GM13976 (cell line): ENCODE measurements at regions not wholly inside any gene's neighbourhood (a gene's known extent, or its start where the extent isn't known, plus 50 kb on each side); places are given as distances from the start of the nearest gene placed in this dataset.
"Not testable (repeated sequence)": the region's sequence is repeated elsewhere in the genome, so short reads cannot be mapped to it uniquely, and the experiment has no call there.

Experiments used
- DNase-seq: peaks from one replicate; pipeline ENCODE4 v3.0.0; 2012; ENCODE audit warnings: low spot score
- in situ Hi-C: fragments of 300-500 bp; cut with MboI; formaldehyde crosslinking; loops from one replicate; pipeline ENCODE4 v1.12.0; 2022; ENCODE audit warnings: low sequenced_read_pairs, mixed read lengths, inconsistent platforms; ENCODE audit not compliant: unreplicated experiment
- TF ChIP-seq, protein P1 (sequence below): IDR thresholded peaks from 2 replicates; pipeline ENCODE4 v1.5.1; 2012; ENCODE audit warnings: borderline replicate concordance, mild to moderate bottlenecking; ENCODE audit not compliant: insufficient read depth; ENCODE audit errors: extremely low read depth, missing control alignments, control extremely low read depth

DNA sequence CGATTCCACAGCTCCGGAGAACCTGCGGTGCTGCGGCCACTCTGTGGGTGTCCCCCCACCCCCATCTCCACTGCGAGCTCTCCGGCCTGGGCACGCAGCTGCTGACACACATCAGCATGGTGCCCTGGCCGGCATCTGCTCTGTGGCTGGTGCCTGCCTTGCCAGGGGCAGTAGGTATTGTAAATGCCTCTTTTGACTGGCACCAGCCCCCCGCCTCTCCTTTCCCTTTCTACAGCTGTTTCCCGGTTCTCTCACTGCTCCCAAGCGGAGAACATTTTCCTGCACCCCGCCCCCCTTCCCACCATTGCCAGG, 357.1 kb upstream of the ZNF32 start:
- DNase-seq = no peak
- TF ChIP-seq, protein P1, sequence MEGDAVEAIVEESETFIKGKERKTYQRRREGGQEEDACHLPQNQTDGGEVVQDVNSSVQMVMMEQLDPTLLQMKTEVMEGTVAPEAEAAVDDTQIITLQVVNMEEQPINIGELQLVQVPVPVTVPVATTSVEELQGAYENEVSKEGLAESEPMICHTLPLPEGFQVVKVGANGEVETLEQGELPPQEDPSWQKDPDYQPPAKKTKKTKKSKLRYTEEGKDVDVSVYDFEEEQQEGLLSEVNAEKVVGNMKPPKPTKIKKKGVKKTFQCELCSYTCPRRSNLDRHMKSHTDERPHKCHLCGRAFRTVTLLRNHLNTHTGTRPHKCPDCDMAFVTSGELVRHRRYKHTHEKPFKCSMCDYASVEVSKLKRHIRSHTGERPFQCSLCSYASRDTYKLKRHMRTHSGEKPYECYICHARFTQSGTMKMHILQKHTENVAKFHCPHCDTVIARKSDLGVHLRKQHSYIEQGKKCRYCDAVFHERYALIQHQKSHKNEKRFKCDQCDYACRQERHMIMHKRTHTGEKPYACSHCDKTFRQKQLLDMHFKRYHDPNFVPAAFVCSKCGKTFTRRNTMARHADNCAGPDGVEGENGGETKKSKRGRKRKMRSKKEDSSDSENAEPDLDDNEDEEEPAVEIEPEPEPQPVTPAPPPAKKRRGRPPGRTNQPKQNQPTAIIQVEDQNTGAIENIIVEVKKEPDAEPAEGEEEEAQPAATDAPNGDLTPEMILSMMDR = no peak
- in situ Hi-C loops = no loop called here

DNA sequence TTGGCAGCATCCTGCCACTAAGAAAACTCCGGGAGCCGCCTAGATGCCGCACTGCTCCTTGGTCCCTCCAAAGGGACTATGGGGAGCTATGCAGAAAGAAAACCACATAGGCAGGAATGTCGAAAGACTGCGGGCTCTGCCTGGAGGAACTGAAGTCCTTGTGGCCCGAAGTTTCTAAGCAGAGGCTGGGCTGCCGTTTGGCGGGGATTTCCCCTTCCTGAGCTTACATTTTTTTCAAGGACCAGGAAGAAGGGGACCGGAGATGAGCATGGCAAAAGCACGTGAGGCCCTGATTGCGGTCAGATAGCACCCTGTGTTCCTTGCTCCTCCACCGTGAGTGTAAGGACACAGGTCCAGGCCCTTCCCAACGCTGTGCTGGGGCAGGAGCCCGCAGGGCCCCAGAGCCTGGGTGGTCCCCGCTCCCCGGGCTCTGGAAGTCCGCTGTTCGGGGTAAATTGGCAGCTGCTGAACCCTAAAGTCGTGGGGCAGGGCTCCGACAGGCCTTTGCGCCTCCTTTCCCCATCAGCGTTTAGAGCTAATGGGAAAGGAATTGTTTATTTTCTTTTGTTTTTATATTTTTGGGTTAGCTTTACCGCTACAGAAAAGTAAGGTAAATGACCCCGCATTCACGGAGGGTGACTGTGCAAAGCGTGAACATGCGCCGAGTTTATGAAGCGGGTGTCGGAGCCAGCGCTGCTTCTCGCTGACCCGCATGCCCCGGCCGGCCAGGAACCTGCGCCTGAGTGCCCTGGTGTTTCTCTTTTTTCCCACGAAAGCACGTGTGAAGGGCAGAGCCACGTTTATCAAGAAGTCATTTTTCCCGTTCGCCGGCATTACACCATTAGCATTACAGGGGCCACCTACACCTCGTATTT, 356.5 kb upstream of the ZNF32 start:
- DNase-seq = no peak
- in situ Hi-C loops = no loop called here
- TF ChIP-seq, protein P1 = no peak

DNA sequence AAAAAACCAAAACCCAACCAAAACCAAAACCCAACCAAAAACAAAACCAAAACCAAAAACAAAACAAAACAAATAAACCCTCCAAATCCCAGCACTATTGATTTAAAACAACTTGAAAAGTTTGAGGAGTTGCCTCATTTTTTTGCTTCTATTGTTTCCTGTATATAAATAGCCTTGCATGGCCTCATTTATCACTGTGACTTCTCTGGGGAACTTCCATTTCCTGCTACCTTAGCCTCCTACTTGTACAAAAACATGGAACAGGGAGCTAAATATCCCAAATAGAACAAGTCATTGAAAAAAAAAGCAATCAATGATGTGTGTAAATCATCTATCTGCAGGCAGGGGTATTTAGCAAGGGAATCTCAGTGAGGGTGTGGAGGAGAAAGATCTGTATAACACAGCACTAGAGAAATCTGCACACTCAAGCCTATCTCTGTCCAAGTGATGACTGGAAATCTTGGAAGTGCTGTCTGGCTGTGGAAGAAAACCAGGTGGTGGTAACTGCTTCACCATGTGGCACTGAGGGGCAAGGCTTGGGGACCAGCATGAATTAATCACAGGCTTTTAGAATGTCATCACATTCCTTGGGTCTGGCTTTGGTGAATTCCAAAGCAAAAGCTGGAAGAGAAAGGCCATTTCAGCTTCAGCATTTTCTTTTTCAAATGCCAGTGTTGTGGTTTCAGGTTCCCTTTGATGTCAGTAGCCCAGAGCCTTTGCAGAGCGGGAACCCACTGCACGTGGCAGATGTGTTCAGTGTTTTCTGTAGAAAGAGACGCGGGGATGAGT, 349.5 kb upstream of the ZNF32 start:
- TF ChIP-seq, protein P1 = no peak
- in situ Hi-C loops = no loop called here
- DNase-seq = no peak

DNA sequence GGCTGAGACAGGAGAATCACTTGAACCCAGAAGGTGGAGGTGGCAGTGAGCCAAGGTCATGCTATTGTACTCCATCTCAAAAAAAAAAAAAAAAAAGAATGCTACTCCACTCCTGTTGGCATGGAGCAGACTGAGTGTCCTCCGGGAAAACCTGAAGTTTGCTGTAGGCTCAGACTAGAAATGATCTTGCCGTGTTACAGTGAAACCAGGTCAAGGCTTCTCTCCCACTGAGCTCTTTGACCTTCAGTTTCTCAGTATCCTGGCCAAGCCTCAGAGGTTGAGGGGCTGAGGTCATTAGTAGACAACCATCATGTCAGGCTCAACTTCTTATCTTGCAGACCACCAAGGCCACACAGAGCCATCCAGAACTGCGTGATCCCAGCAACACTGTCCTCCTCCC, 348.6 kb upstream of the ZNF32 start:
- DNase-seq = no peak
- in situ Hi-C loops = no loop called here
- TF ChIP-seq, protein P1 = no peak

DNA sequence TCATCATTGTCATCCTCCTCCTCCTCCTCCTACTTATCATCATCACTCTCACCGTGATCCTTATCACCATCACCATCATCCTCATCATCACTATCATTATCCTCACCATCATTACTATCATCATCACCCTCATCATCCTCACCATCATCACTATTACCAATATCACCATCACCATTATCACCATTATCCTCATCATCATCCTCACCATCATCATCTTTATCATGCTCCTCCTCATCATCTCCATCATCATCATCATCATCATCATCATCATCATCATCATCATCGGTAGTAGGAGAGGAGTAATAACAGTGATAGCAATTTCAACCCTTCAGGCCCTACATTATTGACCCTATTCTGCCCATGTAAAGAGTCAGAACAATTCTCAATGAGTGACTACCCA, 345.9 kb upstream of the ZNF32 start:
- in situ Hi-C loops = no loop called here
- TF ChIP-seq, protein P1 = no peak
- no peak for DNase-seq

DNA sequence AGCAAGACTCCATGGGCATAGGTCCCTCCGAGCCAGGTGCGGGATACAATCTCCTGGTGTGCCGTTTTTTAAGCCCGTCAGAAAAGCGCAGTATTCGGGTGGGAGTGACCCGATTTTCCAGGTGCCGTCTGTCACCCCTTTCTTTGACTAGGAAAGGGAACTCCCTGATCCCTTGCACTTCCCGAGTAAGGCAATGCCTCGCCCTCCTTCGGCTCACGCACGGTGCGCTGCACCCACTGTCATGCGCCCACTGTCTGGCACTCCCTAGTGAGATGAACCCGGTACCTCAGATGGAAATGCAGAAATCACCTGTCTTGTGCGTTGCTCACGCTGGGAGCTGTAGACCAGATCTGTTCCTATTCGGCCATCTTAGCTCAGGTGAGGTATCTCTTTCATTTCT, 344.1 kb upstream of the ZNF32 start:
- in situ Hi-C loops, DNase-seq: not testable (repeated sequence)

DNA sequence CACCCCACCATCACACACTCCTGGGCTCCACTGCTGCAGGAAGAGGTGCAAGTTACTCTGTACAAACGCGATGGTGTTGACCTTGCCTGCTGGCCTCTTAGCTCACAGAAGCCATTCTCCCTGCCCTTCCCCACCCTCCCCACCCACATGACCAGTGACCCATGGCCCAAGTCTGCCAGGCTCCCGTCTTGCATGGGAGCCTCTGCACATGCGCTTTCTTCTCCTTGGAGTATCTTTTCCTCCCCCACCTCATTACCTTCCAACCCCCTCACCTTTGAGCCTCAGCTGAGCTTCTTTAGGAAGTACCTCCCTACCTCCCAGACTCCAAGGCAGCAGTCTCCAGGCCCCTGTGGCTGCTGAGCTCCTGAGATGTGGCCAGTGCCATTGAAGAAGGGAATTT, 337.7 kb upstream of the ZNF32 start:
- TF ChIP-seq, protein P1 = no peak
- DNase-seq = no peak
- in situ Hi-C loops = no loop called here
